Stomach smooth muscle (tissue), 2 donors: ENCODE measurements at regions not wholly inside any gene's neighbourhood (a gene's known extent, or its start where the extent isn't known, plus 50 kb on each side); places are given as distances from the start of the nearest gene placed in this dataset.

Experiments used
- H3K27ac ChIP-seq: one replicate; pipeline ENCODE4 v1.7.0; 2013; ENCODE audit warnings: mild to moderate bottlenecking, low read length, inconsistent platforms
- H3K27me3 ChIP-seq, 2 donors: one replicate each; pipeline ENCODE4 v1.7.0; 2013; ENCODE audit warnings: low read length in 2 of 2; ENCODE audit not compliant: insufficient read depth in 2 of 2, control insufficient read depth in 1 of 2
- H3K36me3 ChIP-seq, 2 donors: one replicate each; pipeline ENCODE4 v1.7.0; 2013; ENCODE audit warnings: low read length in 2 of 2; ENCODE audit not compliant: control insufficient read depth in 2 of 2, insufficient read depth in 2 of 2
- H3K4me1 ChIP-seq: one replicate; pipeline ENCODE4 v1.7.0; 2013; ENCODE audit warnings: low read length; ENCODE audit not compliant: control insufficient read depth, insufficient read depth
- H3K4me3 ChIP-seq, 2 donors: one replicate each; pipeline ENCODE4 v1.7.0; 2013; ENCODE audit warnings: low read length in 2 of 2
- H3K9ac ChIP-seq, 2 donors: one replicate each; pipeline ENCODE4 v1.7.0; 2013; ENCODE audit warnings: low read length in 2 of 2, mild to moderate bottlenecking in 1 of 2
- H3K9me3 ChIP-seq, 2 donors: one replicate each; pipeline ENCODE4 v1.7.0; 2013; ENCODE audit warnings: low read length in 2 of 2; ENCODE audit not compliant: control insufficient read depth in 2 of 2
- donor health status: healthy.
- donor health status: Pancreatic carcinoma.

DNA sequence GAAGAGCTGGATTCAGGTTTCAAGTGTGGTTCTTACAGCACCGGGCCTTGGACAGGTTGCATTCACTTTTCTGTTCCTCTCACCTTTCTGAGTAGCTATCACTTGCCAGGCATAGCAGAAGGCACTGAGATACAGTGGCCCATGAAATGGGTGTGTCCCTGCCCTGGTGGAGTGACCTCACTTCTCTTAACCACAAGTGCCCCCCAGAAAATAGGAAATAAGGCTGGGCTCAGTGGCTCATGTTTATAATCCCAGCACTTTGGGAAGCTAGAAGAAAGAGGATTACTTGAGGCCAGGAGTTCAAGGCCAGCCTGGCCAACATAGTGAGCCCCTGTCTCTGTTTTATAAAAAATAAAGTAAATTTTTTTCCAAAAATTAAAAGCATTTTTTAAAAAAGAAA is 101.7 kb upstream of the KIT start:
- H3K4me1 ChIP-seq, result no peaks in the 10 kb centered on the region
- H3K27me3 ChIP-seq, result no peaks in the 10 kb centered on the region
- no peak overlapping the region for H3K4me3 ChIP-seq
- no peak overlapping the region for H3K27ac ChIP-seq
- no peak overlapping the region for H3K9ac ChIP-seq
- H3K36me3 ChIP-seq, result no peaks in the 10 kb centered on the region
- H3K9me3 ChIP-seq, result no peaks in the 10 kb centered on the region

DNA sequence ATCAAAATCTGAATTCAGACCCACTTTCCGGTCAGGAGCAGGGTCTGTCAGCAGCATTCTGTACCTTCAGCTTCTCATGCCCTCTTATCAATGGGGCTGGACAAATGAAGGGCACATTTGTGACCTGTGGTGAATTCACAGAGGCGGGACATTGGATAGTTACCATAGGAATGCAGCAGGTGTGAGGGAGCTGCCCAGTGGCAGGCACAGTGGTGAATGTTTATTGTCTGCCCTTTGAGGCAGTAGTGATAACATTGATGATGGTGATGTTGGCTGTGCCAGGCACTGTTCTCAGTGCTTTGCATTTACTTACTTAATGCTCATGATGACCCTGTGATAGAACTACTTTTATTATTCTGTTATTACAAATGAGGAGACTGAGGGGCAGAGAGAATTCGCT is 101.2 kb upstream of the KIT start:
- Histone ChIP-seq H3K9me3 (no peaks in the 10 kb centered on the region), H3K9ac (no peak overlapping the region), H3K27me3 (no peaks in the 10 kb centered on the region)

DNA sequence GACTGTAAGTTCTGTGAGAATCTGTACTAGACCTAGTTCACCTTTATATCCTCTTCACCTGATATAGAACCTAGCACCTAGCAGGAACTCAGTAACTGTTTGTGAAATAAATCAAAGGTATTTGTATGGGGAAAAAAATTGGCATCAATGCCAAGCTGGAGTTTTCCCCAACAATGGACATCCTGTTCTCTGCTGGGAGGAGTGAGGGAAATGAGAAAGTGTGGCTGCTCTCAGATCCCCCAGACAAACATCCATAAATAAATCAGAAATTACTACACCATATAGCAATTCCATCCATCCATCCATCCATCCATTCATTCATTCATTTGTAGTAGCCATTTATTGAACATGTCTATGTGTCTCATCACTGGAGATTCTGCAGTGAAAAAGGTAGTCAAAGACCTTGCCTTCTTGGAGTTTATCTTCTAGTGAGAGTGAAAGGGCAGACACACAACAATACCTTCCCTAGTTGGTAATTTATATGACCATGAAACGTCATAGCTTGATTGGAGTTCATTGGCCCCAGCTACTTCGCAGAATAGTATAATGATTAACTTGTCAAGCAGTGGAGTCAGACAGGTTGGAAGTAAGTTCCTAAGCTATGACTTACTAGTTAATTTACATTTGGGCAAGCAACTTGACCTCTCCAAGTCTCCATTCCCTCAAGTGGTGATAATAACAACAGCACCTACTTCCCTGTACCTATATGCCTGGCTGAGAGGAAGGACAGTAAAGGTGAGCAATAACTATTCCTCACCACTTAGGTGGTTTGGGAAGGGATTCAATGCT is 98.7 kb upstream of the KIT start:
- H3K9me3 ChIP-seq, result no peaks in the 10 kb centered on the region
- no peak overlapping the region for H3K27ac ChIP-seq
- no peaks in the 10 kb centered on the region for H3K4me1 ChIP-seq
- H3K9ac ChIP-seq, result no peak overlapping the region
- no peaks in the 10 kb centered on the region for H3K36me3 ChIP-seq
- H3K27me3 ChIP-seq, result no peaks in the 10 kb centered on the region
- H3K4me3 ChIP-seq, result no peak overlapping the region

More for the DNA sequence above, 101.2 kb upstream of the KIT start:
- H3K27ac ChIP-seq, result no peak overlapping the region
- no peaks in the 10 kb centered on the region for H3K4me1 ChIP-seq
- no peaks in the 10 kb centered on the region for H3K36me3 ChIP-seq
- no peak overlapping the region for H3K4me3 ChIP-seq

DNA sequence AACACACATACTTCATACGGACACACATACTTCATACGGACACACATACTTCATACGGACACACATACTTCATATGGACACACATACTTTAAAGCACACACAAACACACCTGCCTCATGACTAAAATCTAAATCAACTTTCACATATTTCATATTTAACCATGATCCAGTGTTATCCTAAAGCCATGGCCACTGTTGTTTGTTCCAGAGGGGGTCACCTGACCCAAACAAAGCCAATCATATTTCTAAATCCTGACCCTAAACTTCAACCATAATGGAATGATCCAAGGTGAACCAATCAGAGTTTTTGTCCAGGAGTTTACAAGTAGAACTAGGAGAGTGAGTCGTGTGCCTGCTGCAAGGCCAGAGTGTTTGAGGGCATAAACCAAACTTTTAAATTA is 97.2 kb upstream of the KIT start:
- Histone ChIP-seq H3K27me3 (no peaks in the 10 kb centered on the region), H3K4me1 (no peaks in the 10 kb centered on the region), H3K9ac (no peak overlapping the region), H3K9me3 (no peaks in the 10 kb centered on the region), H3K36me3 (no peaks in the 10 kb centered on the region), H3K4me3 (no peak overlapping the region), H3K27ac (no peak overlapping the region)

DNA sequence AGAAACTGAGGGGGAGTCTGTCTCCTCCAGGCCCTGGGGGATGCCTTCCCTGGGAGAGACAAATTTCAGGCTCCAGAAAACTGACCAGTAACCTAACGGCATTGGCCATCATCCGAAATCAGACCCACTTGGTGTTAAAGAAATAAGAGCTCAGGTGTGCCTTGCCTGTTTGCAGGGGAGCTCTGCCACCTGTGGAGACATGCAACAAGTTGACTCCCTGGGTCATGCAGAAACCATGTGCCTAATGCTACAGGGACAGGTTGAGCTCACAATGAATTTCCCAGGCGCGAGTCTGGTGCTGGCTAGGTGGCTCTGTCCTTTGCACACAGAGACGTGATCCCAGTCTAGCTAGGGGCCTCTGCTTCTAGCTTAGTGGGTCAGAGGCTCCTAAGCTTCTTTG is 95.8 kb upstream of the KIT start:
- Histone ChIP-seq H3K27me3 (no peaks in the 10 kb centered on the region), H3K9me3 (no peaks in the 10 kb centered on the region), H3K9ac (no peak overlapping the region), H3K4me1 (no peaks in the 10 kb centered on the region), H3K36me3 (no peaks in the 10 kb centered on the region), H3K27ac (no peak overlapping the region), H3K4me3 (no peak overlapping the region)

DNA sequence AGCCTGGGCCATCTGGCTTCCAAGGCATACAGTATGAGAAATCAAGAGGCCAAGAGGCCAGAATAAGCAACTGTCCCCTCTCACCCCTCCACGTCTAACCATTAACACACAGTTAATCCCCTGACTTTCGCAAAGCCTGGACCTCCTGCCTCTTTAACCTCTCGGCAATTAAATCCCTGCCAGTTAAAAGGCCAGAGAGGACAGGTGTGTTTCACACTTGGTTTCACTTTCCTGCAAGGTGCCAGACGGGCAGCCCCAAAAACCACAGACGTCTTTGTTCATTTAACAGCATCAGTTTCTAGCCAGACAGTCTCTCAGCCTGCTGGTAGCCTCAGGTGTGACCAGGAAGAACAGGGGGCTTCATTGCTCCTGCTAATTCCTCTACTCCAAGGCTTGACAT is 91.1 kb upstream of the KIT start:
- no peaks in the 10 kb centered on the region for H3K4me1 ChIP-seq
- no peak overlapping the region for H3K4me3 ChIP-seq
- H3K27me3 ChIP-seq, result no peaks in the 10 kb centered on the region
- H3K36me3 ChIP-seq, result no peaks in the 10 kb centered on the region
- no peak overlapping the region for H3K27ac ChIP-seq
- no peaks in the 10 kb centered on the region for H3K9me3 ChIP-seq
- H3K9ac ChIP-seq, result no peak overlapping the region

DNA sequence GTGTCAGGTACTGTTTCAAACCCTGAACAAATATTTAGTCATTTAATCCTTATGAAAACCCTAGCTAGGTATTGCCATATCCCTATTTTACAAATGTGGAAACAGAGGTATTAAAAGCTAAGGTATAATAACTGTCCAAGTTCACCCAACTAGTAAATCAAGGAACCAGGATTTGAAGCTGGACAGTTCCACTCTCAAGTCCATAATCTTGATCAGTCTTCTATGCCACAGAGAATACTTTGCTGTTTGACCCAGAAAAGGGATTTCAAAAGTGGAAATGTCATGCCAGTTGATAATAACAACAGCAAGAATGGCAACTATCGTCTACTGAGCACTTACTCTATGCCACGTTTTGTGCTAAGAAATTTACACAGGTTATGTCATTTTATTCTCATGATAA is 90.4 kb upstream of the KIT start:
- no peaks in the 10 kb centered on the region for H3K36me3 ChIP-seq
- H3K4me1 ChIP-seq, result no peaks in the 10 kb centered on the region
- no peak overlapping the region for H3K4me3 ChIP-seq
- H3K9ac ChIP-seq, result no peak overlapping the region
- H3K9me3 ChIP-seq, result no peaks in the 10 kb centered on the region
- no peaks in the 10 kb centered on the region for H3K27me3 ChIP-seq
- no peak overlapping the region for H3K27ac ChIP-seq

DNA sequence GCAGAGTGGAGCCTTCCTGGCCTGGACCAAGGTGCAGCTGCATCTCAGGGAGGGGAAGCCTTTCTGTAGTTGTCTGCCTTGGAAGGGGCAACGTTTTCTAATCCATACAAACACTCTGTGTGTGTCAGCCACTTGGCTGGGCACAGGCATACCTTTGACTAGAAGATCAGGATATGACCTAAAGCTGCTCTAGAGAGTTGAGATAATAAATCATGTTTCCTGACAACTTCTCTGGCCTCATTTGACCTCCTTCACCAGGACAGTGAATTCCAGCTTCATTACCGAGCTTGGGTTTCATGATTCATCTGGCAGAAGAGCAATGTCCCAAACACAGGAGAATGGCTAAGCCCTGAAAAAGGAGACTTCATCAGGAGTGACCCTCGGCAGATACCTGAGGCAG is 89.6 kb upstream of the KIT start:
- Histone ChIP-seq H3K27me3 (no peaks in the 10 kb centered on the region), H3K27ac (no peak overlapping the region), H3K4me1 (no peaks in the 10 kb centered on the region), H3K9ac (no peak overlapping the region), H3K36me3 (no peaks in the 10 kb centered on the region), H3K4me3 (no peak overlapping the region), H3K9me3 (no peaks in the 10 kb centered on the region)

DNA sequence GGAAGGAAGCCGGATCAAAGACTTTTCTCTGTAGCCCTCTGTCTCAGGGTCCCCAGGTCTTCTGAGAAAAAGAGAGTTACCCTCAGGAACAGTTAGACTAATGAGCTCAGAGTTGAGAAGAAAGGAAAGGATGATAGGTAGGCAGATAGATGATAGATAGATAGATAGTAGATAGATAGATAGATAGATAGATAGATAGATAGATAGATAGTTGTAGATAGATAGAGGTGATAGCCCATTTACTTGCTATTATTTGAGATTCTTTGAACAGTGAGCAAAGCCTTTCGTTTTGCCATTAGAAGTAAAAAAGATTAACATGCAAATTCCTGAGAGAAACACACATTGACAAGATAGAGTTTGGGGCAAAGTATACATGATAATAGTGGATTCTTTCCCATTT is 86.9 kb upstream of the KIT start:
- H3K27ac ChIP-seq, result no peak overlapping the region

DNA sequence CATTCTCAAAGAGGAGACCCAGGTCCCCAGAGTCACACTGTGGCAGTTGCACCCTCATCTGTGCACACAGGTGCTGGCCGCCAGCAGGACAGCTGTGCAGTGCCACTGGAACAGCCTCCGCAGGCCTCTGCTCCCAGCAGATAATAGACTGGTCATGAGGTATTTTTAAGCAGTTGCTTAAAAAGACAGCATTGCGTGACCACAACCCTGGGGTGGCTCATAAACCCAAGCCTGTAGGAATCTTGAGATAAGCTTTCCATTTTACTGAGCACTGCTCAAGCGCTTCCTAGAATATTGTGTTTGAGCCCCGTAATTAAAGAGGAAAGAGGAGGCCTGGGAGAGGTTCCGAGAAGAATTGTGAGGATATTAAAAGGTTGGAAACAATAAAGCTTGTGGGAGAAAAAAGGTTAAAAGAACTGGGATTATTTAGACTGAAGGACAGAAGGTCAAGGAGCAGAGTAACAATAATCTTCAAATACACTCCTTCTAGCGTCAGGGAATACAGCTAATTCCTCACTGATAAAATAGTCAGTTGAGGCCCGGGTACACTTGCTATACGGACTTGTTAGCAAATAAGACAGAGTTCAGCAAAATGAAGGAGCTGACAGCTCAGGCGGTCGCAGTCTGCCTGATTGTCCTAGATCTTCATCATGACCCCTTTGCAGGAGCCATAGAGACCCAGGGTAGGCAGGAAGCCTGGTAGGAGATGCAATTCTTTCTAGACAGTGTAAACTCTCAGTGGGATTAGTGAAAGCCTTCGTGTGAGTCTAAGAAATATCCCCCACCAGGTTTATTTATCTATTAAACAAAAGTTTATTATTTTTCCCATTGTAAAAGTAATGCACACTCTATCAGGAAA is 86.2 kb upstream of the KIT start:
- Histone ChIP-seq H3K27ac (no peak overlapping the region), H3K9ac (no peak overlapping the region), H3K9me3 (no peaks in the 10 kb centered on the region), H3K27me3 (no peaks in the 10 kb centered on the region), H3K4me3 (no peak overlapping the region), H3K4me1 (no peaks in the 10 kb centered on the region), H3K36me3 (no peaks in the 10 kb centered on the region)

More for the DNA sequence above, 86.9 kb upstream of the KIT start:
- Histone ChIP-seq H3K9me3 (no peaks in the 10 kb centered on the region), H3K4me1 (no peaks in the 10 kb centered on the region), H3K36me3 (no peaks in the 10 kb centered on the region), H3K9ac (no peak overlapping the region), H3K4me3 (no peak overlapping the region), H3K27me3 (no peaks in the 10 kb centered on the region)

DNA sequence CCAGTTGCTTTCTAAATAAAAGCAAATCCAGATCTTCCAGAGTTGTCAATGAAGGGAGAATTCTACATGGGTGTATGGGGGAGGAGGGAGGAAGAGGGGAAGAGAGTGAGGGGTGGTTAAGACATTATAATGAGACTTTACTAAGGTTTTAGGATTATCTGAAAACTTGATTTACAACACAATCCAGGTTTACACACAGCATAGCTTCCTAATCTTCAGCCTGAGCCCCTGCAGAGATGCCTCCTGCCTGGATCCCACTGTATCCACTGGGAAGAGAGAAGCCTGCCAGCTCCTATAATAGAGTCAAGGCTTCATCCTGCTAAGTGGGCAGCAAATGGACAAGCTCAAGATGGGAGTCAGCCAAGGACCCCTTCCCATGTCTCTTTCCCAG is 85.6 kb upstream of the KIT start:
- no peaks in the 10 kb centered on the region for H3K9me3 ChIP-seq
- H3K36me3 ChIP-seq, result no peaks in the 10 kb centered on the region
- no peak overlapping the region for H3K9ac ChIP-seq
- H3K4me1 ChIP-seq, result no peaks in the 10 kb centered on the region
- no peak overlapping the region for H3K27ac ChIP-seq
- no peak overlapping the region for H3K4me3 ChIP-seq
- no peaks in the 10 kb centered on the region for H3K27me3 ChIP-seq
